ENCODE measurements at regions not wholly inside any gene's neighbourhood (a gene's known extent, or its start where the extent isn't known, plus 50 kb on each side); places are given as distances from the start of the nearest gene placed in this dataset.

DNA sequence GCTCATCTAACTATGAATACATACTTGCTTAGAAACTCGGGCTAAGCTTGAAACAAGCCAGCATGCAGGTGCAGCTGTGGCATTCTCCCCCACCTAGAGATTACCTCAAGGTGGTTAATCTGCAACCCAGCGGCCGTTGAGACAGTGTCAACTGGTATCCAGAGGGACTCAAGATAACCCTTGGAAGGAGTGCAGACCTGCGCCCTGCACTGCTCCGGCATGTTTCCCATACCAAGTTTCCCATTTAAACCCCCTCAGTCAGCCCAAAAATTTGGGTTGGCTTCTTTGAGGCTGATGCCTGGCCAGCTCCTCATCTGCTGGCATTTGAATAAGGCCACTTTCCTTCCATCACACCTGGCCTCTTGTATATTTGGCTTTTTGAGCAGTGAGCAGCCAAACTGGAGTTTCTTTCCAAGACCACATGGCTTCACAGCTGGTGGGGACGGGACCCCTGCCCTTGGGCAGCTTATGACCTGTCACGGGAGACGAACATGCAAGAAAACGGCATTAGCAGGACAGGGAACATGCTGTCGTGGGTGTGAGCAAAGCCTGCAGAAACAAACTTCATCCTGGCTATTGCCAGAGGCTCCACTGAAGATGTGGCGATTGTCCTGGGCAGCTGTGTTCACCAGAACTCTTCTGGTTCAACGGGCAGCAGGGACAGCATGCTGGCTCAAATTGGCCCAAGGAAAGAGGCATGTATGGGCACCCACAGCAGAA lies 98.2 kb downstream of the PLXNA1 start:
- TF ChIP-seq, protein P1, sequence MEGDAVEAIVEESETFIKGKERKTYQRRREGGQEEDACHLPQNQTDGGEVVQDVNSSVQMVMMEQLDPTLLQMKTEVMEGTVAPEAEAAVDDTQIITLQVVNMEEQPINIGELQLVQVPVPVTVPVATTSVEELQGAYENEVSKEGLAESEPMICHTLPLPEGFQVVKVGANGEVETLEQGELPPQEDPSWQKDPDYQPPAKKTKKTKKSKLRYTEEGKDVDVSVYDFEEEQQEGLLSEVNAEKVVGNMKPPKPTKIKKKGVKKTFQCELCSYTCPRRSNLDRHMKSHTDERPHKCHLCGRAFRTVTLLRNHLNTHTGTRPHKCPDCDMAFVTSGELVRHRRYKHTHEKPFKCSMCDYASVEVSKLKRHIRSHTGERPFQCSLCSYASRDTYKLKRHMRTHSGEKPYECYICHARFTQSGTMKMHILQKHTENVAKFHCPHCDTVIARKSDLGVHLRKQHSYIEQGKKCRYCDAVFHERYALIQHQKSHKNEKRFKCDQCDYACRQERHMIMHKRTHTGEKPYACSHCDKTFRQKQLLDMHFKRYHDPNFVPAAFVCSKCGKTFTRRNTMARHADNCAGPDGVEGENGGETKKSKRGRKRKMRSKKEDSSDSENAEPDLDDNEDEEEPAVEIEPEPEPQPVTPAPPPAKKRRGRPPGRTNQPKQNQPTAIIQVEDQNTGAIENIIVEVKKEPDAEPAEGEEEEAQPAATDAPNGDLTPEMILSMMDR (IDR thresholded peaks at IDR 0.05; ENCODE audit: insufficient read depth, low read length) = no peak
- no peak for TF ChIP-seq POLR2AphosphoS5 (IDR thresholded peaks at IDR 0.05; ENCODE audit: low read depth)
